OCI-LY1 (cell line): ENCODE measurements at regions not wholly inside any gene's neighbourhood (a gene's known extent, or its start where the extent isn't known, plus 50 kb on each side); places are given as distances from the start of the nearest gene placed in this dataset.
"Not testable (repeated sequence)": the region's sequence is repeated elsewhere in the genome, so short reads cannot be mapped to it uniquely, and the experiment has no call there.

Source experiments
- CTCF ChIP-seq: fragments of 200-600 bp; sonication (generic), shearing (Covaris generic); IDR thresholded peaks from 2 replicates; pipeline ENCODE4 v1.5.1; 2017; ENCODE audit warnings: mild to moderate bottlenecking, antibody characterized with exemption, low read length, moderate library complexity, mixed read lengths
- EZH2 ChIP-seq: fragments of 200-600 bp; sonication (generic), shearing (Covaris generic); IDR thresholded peaks from 2 replicates; pipeline ENCODE4 v1.8.0; 2017; ENCODE audit warnings: borderline replicate concordance, mixed run types, mild to moderate bottlenecking, antibody characterized with exemption, low read length, moderate library complexity, mixed read lengths

GRCh38 chr7:73143993-73144392, 58.2 kb upstream of the SPDYE9 start:
- TF ChIP-seq EZH2, CTCF: not testable (repeated sequence)
